Gastrocnemius medialis (tissue), 4 donors: ENCODE measurements at regions not wholly inside any gene's neighbourhood (a gene's known extent, or its start where the extent isn't known, plus 50 kb on each side); places are given as distances from the start of the nearest gene placed in this dataset.

Experiments used
- CTCF ChIP-seq, 5 experiments: fragments of 450-650 bp in 3 of 5; fragments of 200-600 bp in 2 of 5; sonication (generic) in 2 of 5; IDR thresholded peaks in 4 of 5; conservative IDR thresholded peaks in 1 of 5; 1 replicate in 4 of 5; 2 replicates in 1 of 5; pipeline ENCODE4 v1.5.1; 2016 to 2019; ENCODE audit warnings: antibody characterized with exemption in 5 of 5, mild to moderate bottlenecking in 3 of 5, moderate library complexity in 3 of 5
- POLR2A ChIP-seq, 2 donors: fragments of 450-650 bp; IDR thresholded peaks; one replicate each; pipeline ENCODE4 v1.6.1; 2017; ENCODE audit warnings: antibody characterized with exemption in 2 of 2, mild to moderate bottlenecking in 2 of 2, moderate library complexity in 2 of 2

GRCh38 chr1:788835-789234 lies 102.4 kb upstream of the OR4F16 start:
- TF ChIP-seq POLR2A (IDR thresholded peaks at IDR 0.05): no peak
- TF ChIP-seq CTCF (IDR thresholded peaks at IDR 0.05 in 4 of 5, conservative IDR thresholded peaks at IDR 0.05 in 1 of 5): no peak
